Parathyroid adenoma (tissue), 2 donors: ENCODE measurements at regions not wholly inside any gene's neighbourhood (a gene's known extent, or its start where the extent isn't known, plus 50 kb on each side); places are given as distances from the start of the nearest gene placed in this dataset.

Experiments
- H2AFZ ChIP-seq: fragments of 300-600 bp; sonication (generic); one replicate; pipeline ENCODE4 v1.7.0; 2017; ENCODE audit warnings: antibody characterized with exemption, mild to moderate bottlenecking
- H3K27ac ChIP-seq: fragments of 300-600 bp; sonication (generic); one replicate; pipeline ENCODE4 v1.7.0; 2017
- H3K27me3 ChIP-seq: fragments of 300-600 bp; sonication (generic); one replicate; pipeline ENCODE4 v1.7.0; 2017; ENCODE audit warnings: low read length; ENCODE audit not compliant: control insufficient read depth, insufficient read depth
- H3K36me3 ChIP-seq: fragments of 300-600 bp; sonication (generic); one replicate; pipeline ENCODE4 v1.7.0; 2017; ENCODE audit warnings: low read length; ENCODE audit not compliant: control insufficient read depth, insufficient read depth
- H3K4me1 ChIP-seq: fragments of 300-600 bp; sonication (generic); one replicate; pipeline ENCODE4 v1.7.0; 2017; ENCODE audit warnings: control low read depth
- H3K4me2 ChIP-seq: fragments of 300-600 bp; sonication (generic); one replicate; pipeline ENCODE4 v1.7.0; 2017; ENCODE audit warnings: low read length
- H3K4me3 ChIP-seq: fragments of 300-600 bp; sonication (generic); one replicate; pipeline ENCODE4 v1.7.0; 2017; ENCODE audit warnings: low read depth, low read length
- H3K79me2 ChIP-seq: fragments of 300-600 bp; sonication (generic); one replicate; pipeline ENCODE4 v1.7.0; 2017; ENCODE audit warnings: control low read depth
- H3K9ac ChIP-seq: fragments of 300-600 bp; sonication (generic); one replicate; pipeline ENCODE4 v1.7.0; 2017; ENCODE audit warnings: mild to moderate bottlenecking
- H3K9me3 ChIP-seq: fragments of 300-600 bp; sonication (generic); one replicate; pipeline ENCODE4 v1.7.0; 2017; ENCODE audit warnings: low read length; ENCODE audit not compliant: control insufficient read depth
- CTCF ChIP-seq: fragments of 300-600 bp; sonication (generic); IDR thresholded peaks from one replicate; pipeline ENCODE4 v1.7.0; 2017; ENCODE audit warnings: antibody characterized with exemption, mild to moderate bottlenecking
- donor health status: primary hyperparathyroidism.

GRCh38 chr5:67478337-67478736 is 281.7 kb upstream of the CD180 start:
- TF ChIP-seq CTCF = no peak

GRCh38 chr5:67476995-67477394 is 280.4 kb upstream of the CD180 start:
- no peaks in the 10 kb centered on the region for H3K9me3 ChIP-seq
- no peak overlapping the region for H3K4me2 ChIP-seq
- H3K4me1 ChIP-seq = no peaks in the 10 kb centered on the region
- H3K9ac ChIP-seq = no peak overlapping the region
- H3K27ac ChIP-seq = no peak overlapping the region
- H3K4me3 ChIP-seq = no peak overlapping the region
- H3K36me3 ChIP-seq = no peaks in the 10 kb centered on the region
- no peaks in the 10 kb centered on the region for H3K79me2 ChIP-seq
- TF ChIP-seq CTCF = no peak
- no peaks in the 10 kb centered on the region for H3K27me3 ChIP-seq
- no peak overlapping the region for H2AFZ ChIP-seq

More at GRCh38 chr5:67478337-67478736, 281.7 kb upstream of the CD180 start:
- Histone ChIP-seq H3K9me3 (no peaks in the 10 kb centered on the region), H3K27me3 (no peaks in the 10 kb centered on the region), H3K9ac (no peak overlapping the region), H2AFZ (no peak overlapping the region), H3K79me2 (no peaks in the 10 kb centered on the region), H3K36me3 (no peaks in the 10 kb centered on the region), H3K4me2 (no peak overlapping the region), H3K4me3 (no peak overlapping the region), H3K27ac (no peak overlapping the region), H3K4me1 (no peaks in the 10 kb centered on the region)

DNA sequence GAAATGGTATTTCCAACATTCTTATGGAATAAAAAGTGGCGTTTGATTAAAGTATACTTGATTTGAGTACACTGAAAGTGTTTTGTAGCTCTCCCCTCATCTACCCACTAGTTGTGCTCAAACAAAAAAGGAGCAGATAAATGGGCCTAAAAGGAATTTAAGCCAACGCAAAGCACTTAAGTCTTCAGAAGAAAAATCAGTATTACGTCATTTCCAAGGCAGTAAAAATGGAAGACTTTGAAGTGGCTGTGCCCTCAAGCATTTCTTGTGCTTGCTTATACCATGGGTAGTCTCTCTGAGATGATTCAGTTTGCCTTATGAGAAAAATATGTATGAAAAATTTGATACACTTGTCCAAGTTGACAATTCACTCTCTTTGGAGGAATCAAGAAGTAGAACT is 279.9 kb upstream of the CD180 start:
- Histone ChIP-seq H3K27ac (no peak overlapping the region), H3K4me2 (no peak overlapping the region), H3K9ac (no peak overlapping the region), H3K4me1 (no peaks in the 10 kb centered on the region), H3K36me3 (no peaks in the 10 kb centered on the region), H3K9me3 (no peaks in the 10 kb centered on the region), H3K27me3 (no peaks in the 10 kb centered on the region), H3K79me2 (no peaks in the 10 kb centered on the region), H3K4me3 (no peak overlapping the region), H2AFZ (no peak overlapping the region)
- no peak for TF ChIP-seq CTCF

DNA sequence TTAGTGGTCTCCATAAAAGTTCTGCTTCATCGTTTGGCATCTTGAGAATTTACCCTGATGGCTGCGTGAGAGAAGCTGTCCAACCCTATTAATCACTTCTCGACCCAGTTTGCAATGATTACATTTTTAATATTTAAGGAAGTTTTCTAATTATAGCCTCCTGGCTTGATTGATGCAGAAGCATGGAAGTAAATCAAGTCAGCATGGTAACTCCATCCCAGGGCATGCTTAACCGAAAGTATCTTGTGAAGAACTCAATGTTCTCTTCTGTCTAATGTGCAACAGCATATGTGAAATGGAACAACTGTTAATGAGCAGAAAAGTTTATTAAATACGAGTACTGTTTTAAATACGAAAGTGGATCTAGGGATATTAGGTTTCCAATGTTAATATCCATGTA is 278.9 kb upstream of the CD180 start:
- Histone ChIP-seq H3K27ac (no peak overlapping the region), H3K4me1 (no peaks in the 10 kb centered on the region), H3K4me3 (no peak overlapping the region), H3K36me3 (no peaks in the 10 kb centered on the region), H3K79me2 (no peaks in the 10 kb centered on the region), H3K9me3 (no peaks in the 10 kb centered on the region), H2AFZ (no peak overlapping the region), H3K4me2 (no peak overlapping the region), H3K9ac (no peak overlapping the region), H3K27me3 (no peaks in the 10 kb centered on the region)
- TF ChIP-seq CTCF = no peak

- H2AFZ ChIP-seq = no peak overlapping the region
- TF ChIP-seq CTCF = no peak
- H3K79me2 ChIP-seq = no peaks in the 10 kb centered on the region
- no peaks in the 10 kb centered on the region for H3K27me3 ChIP-seq
- H3K27ac ChIP-seq = no peak overlapping the region
- H3K36me3 ChIP-seq = no peaks in the 10 kb centered on the region
- H3K4me1 ChIP-seq = no peaks in the 10 kb centered on the region
- H3K9me3 ChIP-seq = no peaks in the 10 kb centered on the region
- H3K4me3 ChIP-seq = no peak overlapping the region
- no peak overlapping the region for H3K9ac ChIP-seq
- H3K4me2 ChIP-seq = no peak overlapping the region
Observed at GRCh38 chr5:67474597-67475238, 278.1 kb upstream of the CD180 start.
